GM18499 (cell line): ENCODE measurements at regions not wholly inside any gene's neighbourhood (a gene's known extent, or its start where the extent isn't known, plus 50 kb on each side); places are given as distances from the start of the nearest gene placed in this dataset.

Experiments
- ATAC-seq: cut with Tn5 transposase; IDR thresholded peaks from one replicate; pipeline ENCODE4 v1.9.1; 2021; ENCODE audit warnings: moderate number of reproducible peaks; ENCODE audit not compliant: insufficient read depth, unreplicated experiment

GRCh38 chr15:97126553-97127233 lies 796.2 kb downstream of the NR2F2 start:
- no peak for ATAC-seq

- ATAC-seq = no peak
Observed at GRCh38 chr15:97129674-97130073, 799.2 kb downstream of the NR2F2 start.

DNA sequence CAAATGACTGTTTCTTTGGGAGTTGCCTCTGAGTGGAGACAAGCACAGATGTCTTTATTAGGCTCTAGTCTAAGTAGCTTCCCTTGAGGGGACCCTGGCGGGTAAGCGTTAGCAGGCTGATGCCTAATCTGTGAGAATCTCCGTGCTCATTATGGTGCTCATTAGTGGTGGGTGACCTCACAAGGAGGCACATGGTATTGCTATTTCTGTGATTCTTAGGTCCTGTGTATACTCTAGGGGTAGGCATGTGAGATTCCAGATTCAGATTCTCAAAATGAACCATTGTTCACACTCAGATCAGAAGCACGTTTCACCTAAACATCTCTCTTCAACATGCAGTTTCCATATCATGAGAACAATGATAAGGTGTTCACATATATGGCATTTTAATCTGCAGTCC lies 809.7 kb downstream of the NR2F2 start:
- no peak for ATAC-seq

DNA sequence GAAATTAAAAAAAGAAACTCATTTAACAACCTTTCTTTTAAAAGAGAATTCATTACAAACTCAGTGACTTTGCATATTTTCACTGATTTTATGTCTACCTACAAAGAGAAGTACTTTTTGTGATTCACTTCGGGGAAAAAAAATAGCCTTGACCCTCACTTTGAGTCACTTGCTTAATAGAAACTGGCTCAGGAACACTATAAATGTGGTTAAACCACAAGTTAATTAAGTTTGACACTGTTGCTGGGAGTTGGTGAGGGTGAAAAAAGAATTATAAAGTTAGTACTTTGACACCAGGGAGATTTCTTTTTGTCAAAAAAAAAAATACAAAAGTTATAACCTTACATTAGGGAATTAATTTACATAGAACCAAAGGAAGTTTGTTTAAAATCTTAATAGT lies 810.9 kb downstream of the NR2F2 start:
- no peak for ATAC-seq

- ATAC-seq = no peak
Observed at GRCh38 chr15:97141871-97142270, 811.4 kb downstream of the NR2F2 start.

DNA sequence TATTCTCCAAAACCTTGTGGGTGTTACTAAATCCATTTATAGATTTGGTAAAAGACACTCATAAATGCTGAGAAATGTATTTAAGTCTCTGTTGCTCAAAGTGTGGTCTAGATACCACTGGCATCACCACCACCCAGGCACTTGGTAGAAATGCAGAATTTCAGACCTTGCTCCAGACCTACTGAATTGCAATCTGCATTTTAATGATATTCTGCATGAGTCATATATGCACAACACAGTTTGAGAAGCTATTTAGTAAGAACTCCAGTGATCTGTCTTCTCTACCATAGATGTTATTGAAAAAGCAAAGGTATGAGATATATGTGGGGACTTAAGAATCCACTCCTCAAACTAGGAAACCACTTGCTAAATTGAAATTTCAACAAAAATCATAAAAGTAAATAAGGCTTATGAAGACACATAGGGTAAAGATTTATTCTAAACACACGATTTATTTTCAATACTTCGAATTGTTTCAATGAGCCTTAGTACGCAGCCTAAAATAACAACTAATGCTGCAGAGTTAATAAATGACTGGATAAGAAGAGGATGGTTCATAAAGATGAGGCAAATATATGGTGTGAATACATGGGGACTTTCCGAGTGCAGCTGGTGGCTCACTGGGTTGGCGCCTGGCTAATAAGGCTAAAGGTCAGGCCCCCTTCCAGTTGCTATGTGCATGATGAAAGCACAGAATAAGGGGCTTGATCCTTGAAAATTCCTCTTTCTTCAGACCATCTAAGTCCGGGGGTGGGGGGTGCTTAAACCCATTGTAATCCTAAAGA lies 813.3 kb downstream of the NR2F2 start:
- no peak for ATAC-seq

GRCh38 chr15:97144377-97144711 lies 813.8 kb downstream of the NR2F2 start:
- no peak for ATAC-seq

DNA sequence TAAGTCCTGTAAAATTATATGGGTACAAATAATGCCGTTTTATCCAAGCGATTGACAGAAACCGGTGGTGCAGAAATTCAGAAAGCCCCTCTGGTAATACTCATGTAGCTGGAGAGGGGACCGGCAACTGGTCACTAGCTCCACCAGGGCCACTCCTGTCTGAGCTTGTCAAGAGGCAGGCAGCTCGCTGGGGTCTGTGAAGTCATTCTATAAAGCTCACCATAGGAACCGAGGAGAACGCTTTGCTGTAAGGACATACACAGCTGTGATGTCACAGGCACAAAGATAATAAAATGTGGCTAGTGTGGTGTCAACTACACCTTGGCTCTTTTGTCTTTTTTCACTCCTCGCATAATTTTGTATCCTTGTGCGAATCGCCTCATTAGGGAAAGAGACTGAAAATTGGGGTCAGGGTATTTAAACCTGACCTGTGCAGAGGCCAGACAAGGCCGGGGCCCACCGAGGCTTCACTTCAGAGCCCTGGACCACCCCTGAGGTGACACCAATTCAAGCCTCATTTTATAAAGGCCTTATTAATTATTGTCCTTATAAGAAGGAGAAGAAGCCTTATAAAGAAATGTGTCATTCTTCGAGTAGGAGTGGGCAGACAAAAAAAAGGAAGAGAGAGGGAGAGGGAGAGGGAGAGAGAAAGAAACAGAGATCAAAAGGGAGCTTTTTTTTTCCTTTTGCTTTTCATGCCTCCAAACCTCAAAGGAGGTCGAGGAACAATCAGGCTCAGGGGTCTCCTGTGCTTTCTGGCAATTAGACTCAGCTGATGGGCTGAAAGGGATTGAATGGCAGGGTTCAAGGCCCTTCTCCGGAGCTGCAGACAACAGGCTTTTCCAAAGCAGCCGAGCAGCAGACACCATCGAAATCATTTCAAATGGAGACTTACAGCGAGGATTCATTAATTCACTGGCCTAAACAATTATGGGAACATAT lies 813.3 kb upstream of the ARRDC4 start:
- ATAC-seq = no peak

DNA sequence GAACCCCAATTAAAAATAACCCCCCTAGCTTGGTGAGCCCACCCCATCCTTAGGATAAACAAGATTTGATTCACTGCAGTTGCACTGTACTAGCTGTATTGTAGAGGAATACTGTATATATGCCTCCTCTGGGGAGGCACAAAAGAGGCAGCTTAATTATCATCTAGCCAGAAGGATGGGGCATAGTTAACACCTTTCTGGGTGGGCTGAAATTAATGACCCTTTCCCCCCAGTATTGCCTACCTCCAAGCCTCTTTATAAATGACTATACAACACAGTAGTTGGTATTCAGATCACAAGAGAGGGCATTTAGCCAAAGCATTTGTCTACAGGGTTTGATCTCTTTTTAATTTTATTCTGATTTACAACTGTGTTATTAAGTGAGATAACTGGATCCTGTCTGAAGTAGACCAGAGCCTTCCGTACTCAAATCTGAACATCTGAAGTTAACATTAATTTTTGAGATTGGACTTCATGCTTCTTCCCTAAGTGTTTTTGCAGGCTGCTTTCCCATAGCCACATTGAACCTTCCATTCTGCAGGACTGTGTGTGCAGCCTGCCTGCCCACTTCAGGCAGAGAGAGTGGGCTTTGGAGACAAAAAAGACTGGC lies 807.0 kb upstream of the ARRDC4 start:
- no peak for ATAC-seq

DNA sequence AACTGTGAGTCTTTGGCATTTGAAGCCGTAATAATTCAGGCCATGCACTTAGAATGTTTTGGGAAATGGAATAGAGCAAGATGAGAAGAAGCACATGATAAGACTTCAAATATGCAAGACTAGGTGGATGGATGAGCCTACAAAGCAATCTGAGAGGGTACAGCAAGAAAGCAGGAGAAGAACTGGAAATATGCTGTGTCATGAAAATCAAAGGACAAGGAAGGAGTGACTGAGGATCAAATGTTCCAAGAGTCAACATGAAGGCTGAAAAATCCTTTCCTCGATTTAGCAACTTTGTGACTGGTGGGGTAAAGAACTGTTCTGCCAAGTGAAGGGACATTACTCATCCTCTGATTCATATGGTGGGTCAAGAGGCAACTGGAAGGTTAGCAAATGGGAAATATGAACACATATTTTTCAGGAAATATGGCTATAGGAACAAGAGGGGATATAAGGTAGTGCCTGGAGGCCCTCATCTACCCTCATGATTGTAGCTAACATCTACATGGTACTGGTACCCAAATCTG lies 803.7 kb upstream of the ARRDC4 start:
- no peak for ATAC-seq

DNA sequence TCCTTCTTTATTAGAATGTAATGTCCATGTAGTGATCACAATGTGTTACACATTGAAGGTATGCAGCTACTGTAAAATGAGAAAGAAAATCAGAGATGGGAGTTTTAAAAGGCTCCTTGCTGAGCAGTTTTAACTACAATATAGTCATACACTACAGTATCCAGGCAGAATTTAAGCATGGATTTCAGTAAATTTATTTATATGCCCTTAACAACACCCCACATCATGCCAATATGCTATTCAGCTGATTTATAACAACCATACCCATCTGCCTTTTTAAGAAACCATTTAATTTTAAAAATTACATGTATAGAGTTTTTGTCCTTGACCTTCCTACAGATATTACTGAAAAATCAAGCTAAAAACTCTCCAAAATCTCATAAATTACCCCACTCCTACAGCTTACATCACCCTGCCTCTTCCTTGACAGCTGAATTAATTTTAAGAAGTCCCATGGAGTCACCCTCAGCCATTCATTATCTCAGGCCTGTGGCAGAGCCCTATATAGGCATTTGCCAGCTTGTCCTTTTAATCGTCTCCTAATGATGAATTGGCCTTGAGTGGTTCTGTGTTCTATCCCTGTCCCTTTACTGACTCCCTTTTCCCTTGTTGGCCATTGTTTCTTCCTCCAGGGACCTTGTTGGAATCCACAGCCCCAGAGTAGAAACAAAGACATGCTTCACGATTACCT lies 797.6 kb upstream of the ARRDC4 start:
- no peak for ATAC-seq

DNA sequence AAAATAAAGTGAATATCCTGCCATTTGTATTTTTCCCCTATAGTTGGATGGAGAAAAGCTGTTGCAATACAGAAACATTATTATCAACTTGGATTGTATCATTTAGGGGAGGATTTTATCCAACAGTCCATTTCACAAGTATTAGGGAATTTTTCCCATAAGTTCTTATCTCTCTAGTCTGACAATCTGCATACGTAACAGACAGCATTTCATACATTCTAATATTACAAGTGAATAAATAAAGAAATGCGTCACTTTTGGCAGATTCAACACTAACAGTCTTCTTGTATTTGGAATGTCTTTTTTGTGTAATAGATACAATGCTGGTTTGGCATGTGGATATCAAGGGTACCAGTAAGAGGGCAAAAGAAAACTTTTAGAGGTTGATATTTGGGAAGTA lies 795.3 kb upstream of the ARRDC4 start:
- ATAC-seq = no peak

DNA sequence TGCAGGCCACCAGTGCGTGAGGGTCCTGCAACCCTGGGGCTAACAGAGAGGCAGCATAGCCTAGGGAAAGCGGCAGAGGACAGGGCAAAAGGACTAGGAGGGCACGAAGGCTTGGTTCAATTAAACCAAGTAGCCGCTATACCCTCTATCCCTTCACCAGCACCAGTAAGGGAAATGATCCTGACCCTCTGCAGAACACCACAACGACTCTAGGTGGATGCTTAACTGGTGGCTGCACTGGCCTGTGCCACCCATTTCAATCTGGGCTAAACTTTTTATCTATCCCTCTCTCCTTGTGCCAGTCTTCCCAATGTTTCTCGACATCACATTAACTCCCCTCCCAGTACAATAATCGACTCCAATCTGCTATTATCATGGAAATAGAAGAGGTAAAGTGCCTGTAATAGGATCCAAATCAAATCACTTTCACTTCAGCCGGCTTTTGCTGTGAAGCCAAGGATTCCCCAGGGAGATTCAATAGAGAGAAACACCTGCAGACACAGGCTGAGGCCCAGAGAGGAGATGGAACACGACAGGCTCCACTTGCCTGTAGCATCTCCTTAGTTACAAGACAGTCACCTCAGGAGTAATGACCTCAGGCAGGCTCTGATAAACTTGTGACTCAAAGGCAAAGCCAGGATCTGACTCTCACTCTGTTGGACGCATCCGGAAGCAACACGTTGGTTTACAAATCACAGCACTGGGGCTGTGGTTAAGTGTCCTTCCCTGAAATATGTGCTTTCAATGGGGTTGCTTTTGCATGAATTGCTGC lies 791.6 kb upstream of the ARRDC4 start:
- no peak for ATAC-seq

DNA sequence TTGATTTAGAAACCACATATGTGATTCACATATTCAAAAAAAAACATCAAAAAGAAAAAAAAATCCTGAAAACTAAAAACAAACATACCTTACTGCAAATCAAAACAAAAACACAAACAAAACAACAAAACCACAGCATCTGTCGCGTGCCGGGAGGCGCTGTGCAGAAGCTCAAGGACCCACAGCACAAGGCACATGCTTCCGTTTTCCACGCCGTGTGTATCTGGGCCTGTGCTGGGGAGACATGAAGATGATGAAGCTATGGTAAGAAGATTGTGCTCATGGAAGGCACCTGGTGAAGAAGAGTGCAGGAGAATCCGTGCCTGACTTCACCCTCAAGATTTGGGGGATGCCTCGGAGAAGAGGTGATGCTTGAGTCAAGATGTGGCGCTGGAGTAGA lies 788.9 kb upstream of the ARRDC4 start:
- no peak for ATAC-seq

- no peak for ATAC-seq
Observed at GRCh38 chr15:97174886-97175540, 785.5 kb upstream of the ARRDC4 start.

DNA sequence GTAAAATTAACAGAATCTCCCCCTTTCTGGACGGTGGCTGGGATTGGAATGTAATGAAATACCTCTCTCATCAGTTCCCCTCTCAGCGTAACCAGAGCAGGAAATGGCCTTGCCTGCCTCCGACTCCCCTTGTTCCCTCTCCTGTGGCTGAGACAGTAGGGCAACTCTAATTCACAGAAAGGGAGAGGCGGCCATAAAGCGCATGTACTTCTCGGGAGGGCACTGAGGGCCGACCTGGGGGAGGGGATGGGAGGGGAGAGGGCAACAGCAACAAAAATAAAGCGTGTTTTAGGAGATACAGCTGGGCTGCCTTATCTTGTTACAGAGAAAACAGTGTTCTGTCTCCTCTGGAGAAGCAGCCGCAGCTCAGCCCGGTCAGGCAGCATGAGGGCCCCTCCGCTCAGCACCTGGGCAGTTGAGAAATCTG lies 783.3 kb upstream of the ARRDC4 start:
- ATAC-seq = no peak

- no peak for ATAC-seq
Observed at GRCh38 chr15:97182581-97182980, 777.9 kb upstream of the ARRDC4 start.

GRCh38 chr15:97189162-97189780 lies 771.2 kb upstream of the ARRDC4 start:
- no peak for ATAC-seq
